Superior temporal gyrus (tissue), 1 donor: ENCODE measurements at regions not wholly inside any gene's neighbourhood (a gene's known extent, or its start where the extent isn't known, plus 50 kb on each side); places are given as distances from the start of the nearest gene placed in this dataset.
A peak's percentile ranks its signal among the peaks of the same experiment; 100 is the strongest.
"Not testable (repeated sequence)": the region's sequence is repeated elsewhere in the genome, so short reads cannot be mapped to it uniquely, and the experiment has no call there.

ENCODE experiments used
- DNase-seq: peaks from one replicate; pipeline ENCODE4 v3.0.0-alpha.2; 2016; ENCODE audit errors: extremely low spot score

DNA sequence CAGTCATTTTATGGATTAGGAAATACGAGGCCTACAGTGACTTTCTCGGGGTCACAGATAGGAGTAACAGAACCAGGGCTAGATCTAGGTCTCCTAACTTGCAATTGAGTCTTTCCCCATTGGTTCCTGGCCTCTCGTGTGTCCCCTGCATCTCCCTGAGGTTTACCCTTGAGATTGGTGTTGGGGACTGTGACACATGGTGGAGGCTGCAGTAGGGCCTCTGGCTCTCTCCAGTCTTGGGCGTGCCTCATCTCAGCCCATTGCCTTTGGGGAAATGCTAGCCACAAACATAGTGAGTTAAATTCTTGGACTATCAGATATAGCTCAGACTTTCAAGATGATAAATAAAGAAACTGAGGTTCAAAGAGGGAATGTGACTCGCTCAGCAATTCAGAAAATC is 212.1 kb downstream of the KCNRG start:
- DNase-seq, result no peak

- DNase-seq, result no peak
These were observed 213.3 kb downstream of the KCNRG start for GRCh38 chr13:50228527-50228926.

GRCh38 chr13:50229960-50230661 is 214.9 kb downstream of the KCNRG start:
- DNase-seq, result peak; percentile 36

DNA sequence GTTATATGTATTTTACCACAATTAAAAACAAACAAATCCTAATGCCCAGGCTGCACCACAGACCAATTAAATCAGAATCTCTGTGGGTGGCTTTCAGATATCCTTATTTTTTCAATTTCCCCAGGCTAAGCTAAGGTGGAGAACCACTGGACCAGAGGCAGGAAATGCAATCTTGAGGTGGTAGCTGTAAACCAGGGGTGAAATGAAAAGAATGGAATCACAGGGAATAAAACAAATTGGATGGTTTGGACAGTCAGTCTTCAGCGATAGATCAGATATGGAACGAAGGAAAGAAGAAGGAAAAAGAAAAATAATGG is 215.4 kb downstream of the KCNRG start:
- DNase-seq, result no peak

- not testable (repeated sequence) for DNase-seq
These were observed 218.3 kb downstream of the KCNRG start for GRCh38 chr13:50233574-50233973.

- DNase-seq, result no peak
These were observed 220.5 kb downstream of the KCNRG start for GRCh38 chr13:50235604-50236342.

DNA sequence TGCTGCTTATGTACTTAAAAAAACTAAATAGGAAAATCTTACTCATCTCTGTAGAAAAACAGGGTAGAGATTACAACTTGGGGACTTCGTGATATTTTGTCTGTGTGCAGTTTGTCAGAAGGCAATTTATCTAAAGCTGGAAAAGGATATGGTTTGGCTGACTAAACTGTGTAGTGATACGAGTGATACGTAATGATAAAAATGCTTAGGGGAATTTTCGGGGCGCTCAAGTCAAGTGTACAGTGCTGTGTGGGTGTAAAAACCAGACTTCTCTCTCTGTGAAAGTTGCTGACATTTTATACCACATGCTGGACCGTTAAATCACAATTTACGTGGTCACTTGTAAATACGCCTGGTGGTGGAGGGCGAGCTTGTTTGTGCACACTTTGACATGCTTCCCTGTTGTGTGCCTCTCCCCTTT is 221.7 kb downstream of the KCNRG start:
- no peak for DNase-seq

- no peak for DNase-seq
These were observed 223.7 kb downstream of the KCNRG start for GRCh38 chr13:50238922-50239321.

DNA sequence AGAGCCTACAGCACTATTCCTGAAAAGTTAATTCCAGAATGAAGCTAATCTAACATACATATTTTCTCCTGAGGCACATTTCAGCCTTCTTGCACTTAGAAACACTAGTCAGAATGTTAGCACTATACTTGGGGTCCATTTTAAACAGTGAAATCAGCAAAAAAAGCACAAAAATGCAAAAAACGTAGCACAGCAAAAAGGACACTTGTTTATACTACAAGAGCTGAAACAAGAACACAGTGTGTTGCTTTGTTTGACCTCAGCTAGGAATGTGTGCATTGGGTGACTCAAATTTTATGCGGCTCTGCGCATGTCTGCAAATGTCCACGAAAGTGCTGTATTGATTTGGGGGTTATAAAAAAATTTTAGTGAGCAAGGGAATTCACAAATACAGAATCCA is 226.2 kb downstream of the KCNRG start:
- DNase-seq, result no peak

DNA sequence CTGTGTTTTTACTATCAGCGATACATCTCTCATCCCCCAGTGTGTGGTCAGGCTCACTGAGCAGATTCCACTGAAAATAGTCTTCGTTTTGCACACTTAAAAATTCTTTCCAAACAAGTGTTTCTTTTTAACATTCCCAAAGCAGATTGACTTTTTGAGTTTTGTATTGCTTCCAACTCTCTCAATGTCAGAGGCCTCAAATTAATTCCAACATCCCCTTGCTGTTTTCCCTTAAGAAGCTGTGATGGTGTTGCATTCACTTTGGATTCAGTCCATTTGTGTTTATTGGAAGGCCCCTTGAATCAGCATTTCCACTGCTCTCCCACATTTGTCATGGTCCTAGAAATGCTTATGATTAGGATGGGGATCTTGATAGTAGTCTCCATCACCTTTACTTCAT is 228.7 kb downstream of the KCNRG start:
- DNase-seq, result no peak

DNA sequence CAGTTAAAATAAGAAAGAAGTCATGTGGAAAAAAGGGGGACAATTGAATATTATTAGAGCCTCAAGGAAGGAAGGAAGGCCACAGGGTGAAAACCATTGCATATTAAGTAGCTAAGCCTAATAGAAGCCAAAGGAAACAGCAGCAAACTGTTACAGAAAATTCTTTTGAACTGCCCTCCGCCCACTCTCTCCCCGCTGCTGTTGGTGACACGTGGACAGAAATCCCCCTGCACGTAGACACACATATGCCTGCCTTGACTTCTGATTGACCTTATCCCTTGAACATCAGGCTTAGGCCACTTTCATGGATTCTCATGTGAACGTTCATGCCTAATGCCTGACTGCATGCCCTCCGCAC is 229.1 kb downstream of the KCNRG start:
- no peak for DNase-seq

- no peak for DNase-seq
These were observed 229.7 kb downstream of the KCNRG start for GRCh38 chr13:50244713-50245574.

DNA sequence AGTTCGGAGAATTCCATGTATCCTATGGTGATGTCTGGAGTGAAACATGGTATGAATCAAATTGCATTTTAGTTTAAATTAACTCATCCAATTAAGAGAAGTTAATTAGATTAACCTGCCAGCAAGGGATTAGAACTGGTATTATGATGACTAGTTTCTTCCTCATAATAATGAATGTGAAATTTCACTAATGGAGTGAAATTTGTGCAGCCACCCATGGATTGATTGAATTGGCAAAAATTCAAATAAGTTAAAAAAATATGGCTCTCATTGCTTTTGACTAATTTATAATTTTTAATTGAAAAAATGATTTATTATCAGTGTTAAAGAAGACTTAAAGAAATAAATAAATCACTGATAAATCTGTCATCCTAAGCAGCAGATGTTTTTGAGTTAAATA is 232.0 kb downstream of the KCNRG start:
- DNase-seq, result no peak

GRCh38 chr13:50248516-50249143 is 233.4 kb downstream of the KCNRG start:
- no peak for DNase-seq

- DNase-seq, result no peak
These were observed 233.9 kb downstream of the KCNRG start for GRCh38 chr13:50249144-50249521.

GRCh38 chr13:50250401-50250800 is 235.2 kb downstream of the KCNRG start:
- no peak for DNase-seq

DNA sequence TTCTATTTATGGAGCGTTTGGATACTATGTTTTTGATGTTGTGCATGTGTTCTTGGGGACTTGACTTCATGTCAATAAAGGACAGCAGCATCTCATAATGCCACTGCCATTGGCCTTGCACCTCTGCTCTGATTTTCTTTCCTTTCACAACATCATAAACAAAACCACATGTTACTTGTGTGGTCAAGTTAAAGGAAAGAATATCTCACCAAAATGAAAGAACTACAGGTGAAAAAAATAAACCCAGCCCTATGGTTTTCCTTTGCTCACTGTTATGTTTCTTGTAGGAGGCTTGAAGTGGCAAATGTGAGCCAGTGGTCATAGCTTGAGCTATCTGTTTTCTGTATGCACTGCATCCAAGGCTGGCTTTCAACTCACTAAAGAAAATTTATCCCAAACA is 240.4 kb downstream of the KCNRG start:
- DNase-seq, result no peak

GRCh38 chr13:50256536-50257321 is 241.5 kb downstream of the KCNRG start:
- not testable (repeated sequence) for DNase-seq

DNA sequence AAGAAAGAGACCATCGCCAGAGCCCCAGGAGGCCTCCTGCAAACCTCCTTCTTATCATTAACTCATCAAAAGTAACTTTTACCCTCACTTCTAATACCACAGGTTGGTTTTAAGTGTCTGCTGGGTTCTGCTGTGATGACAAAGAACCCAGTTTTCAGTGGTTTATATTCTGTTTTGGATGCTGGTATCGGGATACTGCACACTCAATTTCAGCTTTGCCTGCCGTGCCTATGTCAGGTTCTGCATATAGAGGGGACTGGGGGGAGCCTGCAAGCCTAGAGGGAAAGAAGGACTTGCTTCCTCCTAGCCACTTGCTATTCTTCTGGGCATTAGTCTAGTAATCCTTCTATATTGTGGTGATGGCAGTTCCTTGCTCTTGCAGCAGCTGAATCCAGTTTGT is 242.4 kb downstream of the KCNRG start:
- no peak for DNase-seq

- no peak for DNase-seq
These were observed 246.1 kb downstream of the KCNRG start for GRCh38 chr13:50261130-50261901.

- no peak for DNase-seq
These were observed 251.8 kb downstream of the KCNRG start for GRCh38 chr13:50267066-50267465.
